GM21723 (cell line): ENCODE measurements at regions not wholly inside any gene's neighbourhood (a gene's known extent, or its start where the extent isn't known, plus 50 kb on each side); places are given as distances from the start of the nearest gene placed in this dataset.
"Not testable (repeated sequence)": the region's sequence is repeated elsewhere in the genome, so short reads cannot be mapped to it uniquely, and the experiment has no call there.

Experiments
- ATAC-seq: cut with Tn5 transposase; IDR thresholded peaks from one replicate; pipeline ENCODE4 v1.9.1; 2021; ENCODE audit warnings: mild to moderate bottlenecking, moderate library complexity; ENCODE audit not compliant: unreplicated experiment

DNA sequence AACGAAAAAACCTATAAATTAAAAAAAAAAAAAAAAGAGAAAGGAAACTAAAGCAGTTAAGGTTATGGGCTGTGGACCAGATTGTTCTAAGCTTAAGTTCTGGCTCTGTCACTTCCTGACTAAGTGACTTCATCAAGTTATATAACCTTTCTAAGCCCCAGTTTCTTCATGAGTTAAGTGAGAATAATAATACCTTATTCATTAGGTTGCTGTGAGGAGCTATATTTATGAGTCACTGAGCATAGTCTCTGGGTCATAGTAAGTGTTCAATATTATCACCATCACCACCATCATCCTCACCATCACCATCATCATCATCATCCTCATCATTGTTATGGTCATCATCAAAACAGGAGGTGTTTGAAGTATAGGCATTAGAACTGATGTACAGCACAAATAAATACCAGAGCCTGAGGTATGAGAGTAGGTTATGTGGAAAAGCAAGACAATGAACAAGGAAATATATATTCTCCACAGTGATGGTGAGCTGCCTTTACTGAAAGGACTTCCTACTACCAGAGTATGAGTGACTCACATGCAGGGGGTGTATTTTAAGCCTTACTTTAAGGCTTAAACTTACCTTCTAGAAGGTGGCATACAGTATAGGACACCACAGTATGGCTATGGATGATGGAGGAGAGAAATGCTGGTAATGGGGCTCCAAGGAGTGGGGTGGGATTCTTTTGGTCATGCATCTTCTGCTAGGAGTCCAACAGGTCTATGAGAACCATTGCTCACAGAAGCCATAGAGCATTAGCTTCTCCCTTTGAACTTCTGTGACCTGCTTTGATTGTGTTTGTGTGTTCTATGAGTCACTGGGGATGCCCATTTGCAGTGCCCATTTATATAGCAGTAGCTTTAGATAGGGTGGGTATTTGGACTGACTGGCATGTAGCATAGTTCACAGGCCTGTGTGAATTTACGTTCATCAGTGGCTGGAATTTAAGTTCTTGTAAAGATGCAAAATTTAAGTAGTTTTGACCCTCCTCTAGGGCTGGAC lies 104.4 kb downstream of the KLF5 start:
- no peak for ATAC-seq

DNA sequence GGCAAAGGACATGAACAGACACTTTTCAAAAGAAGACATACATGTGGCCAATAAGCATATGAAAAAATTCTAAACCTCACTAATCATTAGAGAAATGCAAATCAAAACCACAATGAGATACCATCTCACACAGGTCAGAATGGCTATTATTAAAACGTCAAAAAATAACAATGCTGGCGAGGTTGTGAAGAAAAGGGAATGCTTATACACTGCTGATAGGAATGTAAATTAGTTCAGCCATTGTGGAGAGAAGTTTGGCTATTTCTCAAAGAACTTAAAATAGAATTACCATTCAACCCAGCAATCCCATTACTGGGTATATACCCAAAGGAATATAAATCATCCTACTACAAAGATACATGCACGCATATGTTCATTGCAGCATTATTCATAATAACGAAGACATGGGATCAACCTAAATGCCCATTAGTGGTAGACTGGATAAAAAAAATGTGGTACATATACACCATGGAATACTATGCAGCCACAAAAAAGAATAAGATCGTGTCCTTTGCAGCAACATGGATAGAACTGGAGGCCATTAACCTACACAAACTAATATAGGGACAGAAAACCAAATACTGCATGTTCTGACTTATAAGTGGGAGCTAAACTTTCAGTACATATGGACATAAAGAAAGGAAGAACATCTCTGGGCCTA lies 101.7 kb downstream of the KLF5 start:
- ATAC-seq: not testable (repeated sequence)

DNA sequence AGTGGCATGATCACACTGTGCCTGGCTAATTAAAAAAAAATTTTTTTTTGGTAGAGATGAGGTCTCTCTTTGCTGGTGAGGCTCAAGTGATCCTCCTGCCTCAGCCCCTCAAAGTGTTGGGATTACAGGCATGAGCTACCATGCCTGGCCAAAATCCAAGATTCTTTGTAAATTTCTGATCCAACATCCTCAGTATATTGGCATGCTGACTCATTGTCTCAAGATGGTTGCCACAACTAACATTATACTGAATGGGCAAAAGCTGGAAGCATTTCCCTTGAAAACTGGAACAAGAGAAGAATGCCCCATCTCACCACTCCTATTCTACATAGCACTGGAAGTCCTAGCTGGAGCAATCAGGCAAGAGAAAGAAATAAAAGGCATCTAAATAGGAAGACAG lies 100.0 kb downstream of the KLF5 start:
- no peak for ATAC-seq

DNA sequence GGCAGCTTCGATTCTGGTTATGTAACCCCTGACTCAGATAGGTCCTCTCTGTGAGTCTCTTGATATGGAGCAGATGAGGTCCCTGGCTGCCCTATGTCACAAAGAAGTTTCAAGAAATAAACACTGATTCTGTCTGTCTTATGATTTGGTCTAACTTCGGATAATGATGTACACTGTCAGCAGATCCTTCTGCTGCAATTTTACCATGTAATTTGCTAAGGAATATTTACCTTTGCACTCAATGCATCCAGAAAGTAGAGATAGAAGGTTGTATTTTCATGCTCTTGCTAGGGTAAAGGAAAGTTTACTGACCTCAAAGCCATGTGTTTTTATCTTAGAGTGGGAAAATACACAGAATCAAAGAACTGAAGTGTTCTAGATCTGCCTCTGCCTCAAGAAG lies 98.2 kb downstream of the KLF5 start:
- ATAC-seq: no peak

DNA sequence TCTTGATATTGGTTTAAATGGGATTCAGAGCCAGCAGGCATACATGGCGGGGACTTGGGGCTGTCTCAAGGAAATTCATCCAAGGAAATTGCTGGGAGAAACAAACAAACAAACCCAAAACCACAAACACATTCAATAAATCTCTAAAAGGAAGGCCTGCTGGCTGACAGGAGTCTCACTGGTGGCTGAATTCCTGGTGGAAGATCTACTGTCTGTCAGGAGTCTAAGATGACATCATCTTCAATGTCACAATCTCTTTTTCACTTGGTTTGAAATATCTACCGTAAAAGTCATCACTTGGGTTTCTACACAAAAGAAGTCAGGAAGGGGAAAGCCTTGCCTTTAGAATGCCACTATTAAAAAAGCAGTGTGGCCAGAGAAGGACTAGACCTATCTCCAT lies 87.9 kb downstream of the KLF5 start:
- no peak for ATAC-seq

DNA sequence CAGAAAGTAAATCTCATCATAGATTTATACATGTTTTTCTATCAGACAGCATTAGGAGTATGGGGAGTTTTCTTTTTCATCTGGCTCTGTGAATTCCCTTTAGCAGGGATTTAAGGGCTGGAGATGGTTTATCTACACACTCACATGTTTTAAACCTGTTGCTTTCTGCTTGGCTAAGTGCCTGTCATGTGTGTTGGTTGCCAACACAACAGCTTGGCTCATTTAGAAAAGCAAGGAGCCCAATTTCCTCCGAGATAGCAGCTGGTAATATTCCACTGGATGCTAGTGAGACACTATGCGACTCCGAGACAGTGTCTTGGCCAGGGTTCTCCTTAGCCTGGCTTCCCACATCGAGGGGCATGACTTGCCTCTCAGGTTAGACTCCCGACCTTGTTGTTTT lies 83.3 kb downstream of the KLF5 start:
- ATAC-seq: no peak

DNA sequence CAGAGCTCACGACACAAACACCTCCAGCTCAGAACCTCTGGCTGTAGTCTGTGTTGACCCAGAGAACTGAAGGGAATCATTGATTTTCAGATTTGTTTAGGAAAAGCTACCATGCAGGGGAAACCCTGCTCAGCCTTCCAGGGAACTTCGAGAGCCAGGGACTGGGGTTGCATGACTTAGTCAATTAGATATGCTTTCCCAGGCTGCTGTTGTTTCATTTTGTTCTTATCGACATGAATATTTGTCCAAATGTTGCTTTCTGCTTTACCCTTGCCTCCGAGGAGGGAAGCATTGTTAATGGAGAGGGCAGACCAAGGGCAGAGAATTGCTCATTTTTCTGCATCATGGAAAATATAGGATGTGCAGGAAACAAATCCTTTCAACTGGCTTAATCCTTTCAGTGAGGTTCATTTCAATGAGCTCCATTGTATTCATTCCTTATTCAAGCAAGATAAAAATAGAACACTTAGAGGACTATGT lies 82.5 kb downstream of the KLF5 start:
- ATAC-seq: no peak

DNA sequence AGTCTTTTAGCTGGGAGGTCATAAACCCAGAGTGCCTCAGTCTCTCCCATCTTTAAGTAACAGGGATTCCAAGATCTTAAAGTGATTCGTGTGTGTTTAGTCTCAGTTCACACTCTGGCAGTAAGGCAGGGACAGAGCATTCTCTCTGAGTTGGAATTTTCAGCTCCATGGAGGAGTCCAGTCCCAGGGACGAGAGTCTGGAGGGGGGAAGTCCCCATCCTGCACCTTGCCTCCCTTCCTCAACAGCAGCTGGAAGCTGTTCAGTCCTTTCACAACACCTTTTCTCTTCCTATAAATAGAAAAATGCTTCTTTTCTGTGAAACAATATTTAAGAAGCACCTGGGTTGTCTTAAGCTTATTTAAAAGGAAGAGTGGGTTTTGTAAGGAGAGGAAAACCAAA lies 82.0 kb downstream of the KLF5 start:
- ATAC-seq: no peak

DNA sequence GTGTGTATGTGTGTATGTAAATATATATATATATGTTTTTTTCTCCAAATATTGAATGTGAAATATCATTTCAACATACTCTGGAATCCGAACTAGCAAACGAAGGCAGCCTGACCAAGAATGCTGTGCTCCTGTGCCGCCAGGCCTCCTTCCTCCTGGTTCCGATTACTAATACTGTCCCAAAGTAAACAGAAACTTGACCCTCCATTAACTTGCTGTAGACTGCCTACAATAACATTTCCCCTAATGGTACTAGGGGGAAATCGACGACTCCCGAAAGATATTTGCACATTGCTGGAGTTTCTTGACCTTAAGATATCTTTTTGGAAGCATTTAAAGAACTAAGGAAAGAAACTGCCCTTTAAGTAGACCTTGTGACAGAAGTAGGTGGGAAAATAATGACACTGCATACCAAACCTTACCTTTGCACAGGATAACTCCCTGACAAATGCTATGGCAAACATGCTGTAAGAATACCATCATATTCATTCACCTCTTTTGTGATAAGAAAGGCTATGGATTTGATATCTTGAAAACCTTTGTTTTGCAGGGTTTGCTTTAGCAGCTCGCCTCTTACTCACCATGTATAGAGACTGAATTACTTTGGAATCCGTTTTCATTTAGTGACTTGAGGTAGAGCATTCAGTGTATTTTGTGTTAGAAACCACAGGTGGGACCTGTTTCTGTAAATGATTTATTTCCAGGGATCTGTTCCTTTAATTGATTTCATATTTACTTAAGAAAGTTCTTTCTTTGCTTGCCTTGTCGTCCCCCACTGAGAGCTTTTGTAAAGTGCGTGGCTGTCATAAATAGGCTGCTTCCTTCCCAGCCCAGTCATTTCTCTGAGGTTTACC lies 80.1 kb downstream of the KLF5 start:
- no peak for ATAC-seq

DNA sequence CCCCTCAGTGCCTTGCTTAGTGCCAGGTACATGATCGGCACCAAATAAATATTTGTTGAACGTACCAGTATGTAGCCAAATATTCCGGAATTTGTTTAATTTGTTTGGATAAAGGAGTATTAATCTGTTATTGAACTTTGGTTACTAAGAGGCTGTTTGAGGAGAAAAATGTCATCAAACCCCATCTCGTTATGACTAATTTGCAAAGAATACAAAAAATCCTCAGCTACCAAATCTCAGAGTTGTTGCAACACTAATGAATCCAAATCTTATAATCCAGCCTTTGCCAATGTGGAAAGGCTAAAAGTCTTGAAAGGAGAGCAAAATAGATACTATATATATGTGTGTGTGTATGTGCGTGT lies 79.5 kb downstream of the KLF5 start:
- ATAC-seq: no peak

DNA sequence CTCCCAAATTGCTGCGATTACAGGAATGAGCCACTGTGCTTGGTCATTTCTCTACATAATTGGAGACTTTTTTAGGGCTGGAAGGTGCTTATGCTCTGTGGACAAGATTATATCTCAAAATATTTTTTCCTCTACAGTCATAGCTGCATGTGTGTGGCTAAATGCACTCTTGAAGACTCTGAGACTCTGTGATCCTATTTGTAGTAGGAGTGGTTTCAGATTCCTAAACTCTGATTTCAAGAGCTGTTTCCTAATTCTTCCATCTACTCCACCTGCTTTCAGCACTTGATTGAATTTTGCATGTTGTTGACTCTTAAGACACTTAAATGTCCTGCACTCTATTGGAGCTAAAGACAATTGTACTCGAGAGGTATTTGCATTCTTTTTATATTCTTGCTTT lies 78.0 kb downstream of the KLF5 start:
- ATAC-seq: no peak

DNA sequence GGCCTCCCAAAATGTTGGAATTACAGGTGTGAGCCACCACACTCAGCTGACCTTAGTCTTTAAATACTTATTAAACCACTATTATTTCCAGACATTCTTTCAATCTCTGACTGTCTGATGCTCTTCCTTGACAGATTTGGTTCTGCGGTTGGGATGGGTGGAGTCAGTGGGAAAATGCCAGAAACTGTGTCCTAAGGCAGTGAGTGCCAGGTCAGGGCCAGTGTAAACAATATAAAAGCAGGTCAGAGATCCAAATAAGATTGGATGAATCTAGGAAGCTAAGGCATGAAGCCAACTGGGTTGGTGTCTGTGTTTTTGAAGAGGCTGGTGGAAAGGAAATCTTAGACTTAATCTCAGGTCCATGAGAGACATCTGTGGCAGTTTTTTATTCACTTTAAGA lies 74.7 kb downstream of the KLF5 start:
- no peak for ATAC-seq

DNA sequence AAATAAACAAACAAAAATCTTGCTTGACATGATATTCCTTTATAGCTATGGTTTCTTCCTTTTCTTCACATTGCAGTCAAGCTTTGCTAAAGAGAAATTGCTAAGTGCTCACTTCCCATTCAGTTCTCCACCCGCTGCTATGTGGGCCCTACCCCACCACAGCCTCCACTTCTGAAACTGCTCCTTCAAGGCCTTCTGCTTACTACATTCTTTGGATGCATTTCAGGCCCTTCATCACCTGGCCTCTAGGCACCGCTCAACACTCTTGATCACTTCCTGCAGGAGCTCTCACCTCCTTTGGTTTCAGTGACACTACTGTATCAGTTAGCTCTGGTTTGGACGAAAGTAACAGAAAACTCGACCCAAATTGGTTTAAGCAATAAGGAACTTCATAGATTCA lies 72.4 kb downstream of the KLF5 start:
- no peak for ATAC-seq

DNA sequence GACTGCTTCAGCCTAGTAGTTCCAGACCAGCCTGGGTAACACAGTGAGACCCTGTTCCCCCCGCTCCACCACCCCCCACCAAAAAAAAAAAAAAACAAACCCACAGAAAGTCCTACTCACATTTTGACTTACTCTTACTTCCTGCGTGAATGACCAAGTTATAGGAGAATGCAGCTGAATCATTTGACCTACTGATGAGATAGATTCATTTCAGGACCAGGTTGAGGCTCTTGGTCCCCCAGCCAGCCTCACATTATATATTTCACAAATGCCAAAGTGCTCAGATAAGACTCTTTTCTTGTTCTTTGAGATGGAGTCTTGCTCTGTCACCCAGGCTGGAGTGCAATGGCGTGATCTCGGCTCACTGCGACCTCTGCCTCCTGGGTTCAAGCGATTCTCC lies 70.2 kb downstream of the KLF5 start:
- ATAC-seq: no peak
